IPS DF 6.9 (cell line): ENCODE measurements at regions not wholly inside any gene's neighbourhood (a gene's known extent, or its start where the extent isn't known, plus 50 kb on each side); places are given as distances from the start of the nearest gene placed in this dataset.

Source experiments
- DNase-seq: peaks from one replicate; pipeline ENCODE4 v3.0.0-alpha.2; 2013; ENCODE audit warnings: low read depth, low spot score
- H3K27ac ChIP-seq: one replicate; pipeline ENCODE4 v1.5.1; 2013; ENCODE audit warnings: low read length, control low read depth
- H3K27me3 ChIP-seq: 2 replicates; pipeline ENCODE4 v1.6.1; 2013; ENCODE audit warnings: mild to moderate bottlenecking, low read length; ENCODE audit not compliant: control insufficient read depth, insufficient read depth
- H3K36me3 ChIP-seq: 2 replicates; pipeline ENCODE4 v1.6.1; 2013; ENCODE audit warnings: low read length; ENCODE audit not compliant: control insufficient read depth, insufficient read depth
- H3K4me1 ChIP-seq: 2 replicates; pipeline ENCODE4 v1.6.1; 2013; ENCODE audit warnings: low read length; ENCODE audit not compliant: control insufficient read depth, insufficient read depth
- H3K4me3 ChIP-seq: 2 replicates; pipeline ENCODE4 v1.5.1; 2013; ENCODE audit warnings: mild to moderate bottlenecking, low read length
- H3K9me3 ChIP-seq: 2 replicates; pipeline ENCODE4 v1.6.1; 2013; ENCODE audit warnings: low read length, inconsistent platforms; ENCODE audit not compliant: control insufficient read depth, insufficient read depth
- WGBS: extraction: QIAGEN DNeasy Blood & Tissue Kit; methylation state at CpG from one replicate; pipeline ENCODE4 v1.1.7; 2013; ENCODE audit warnings: mixed read lengths, missing lambda C conversion rate; ENCODE audit not compliant: insufficient read length, insufficient coverage; 5-methylcytosine and 5-hydroxymethylcytosine counted together

- H3K4me3 ChIP-seq: no peak overlapping the region
- H3K27me3 ChIP-seq: no peaks in the 10 kb centered on the region
- peaks cover 1% of the 10 kb centered on the region; the same call in 1 of the 2 replicates for H3K4me1 ChIP-seq
- no peaks in the 10 kb centered on the region for H3K9me3 ChIP-seq
- no peak overlapping the region for H3K27ac ChIP-seq
- no peak for DNase-seq
- WGBS: no CpG with 5 or more reads among the region's 2 CpGs
- H3K36me3 ChIP-seq: no peaks in the 10 kb centered on the region
Measured at GRCh38 chr10:43960135-43960415, 311.4 kb upstream of the ZNF32 start.

DNA sequence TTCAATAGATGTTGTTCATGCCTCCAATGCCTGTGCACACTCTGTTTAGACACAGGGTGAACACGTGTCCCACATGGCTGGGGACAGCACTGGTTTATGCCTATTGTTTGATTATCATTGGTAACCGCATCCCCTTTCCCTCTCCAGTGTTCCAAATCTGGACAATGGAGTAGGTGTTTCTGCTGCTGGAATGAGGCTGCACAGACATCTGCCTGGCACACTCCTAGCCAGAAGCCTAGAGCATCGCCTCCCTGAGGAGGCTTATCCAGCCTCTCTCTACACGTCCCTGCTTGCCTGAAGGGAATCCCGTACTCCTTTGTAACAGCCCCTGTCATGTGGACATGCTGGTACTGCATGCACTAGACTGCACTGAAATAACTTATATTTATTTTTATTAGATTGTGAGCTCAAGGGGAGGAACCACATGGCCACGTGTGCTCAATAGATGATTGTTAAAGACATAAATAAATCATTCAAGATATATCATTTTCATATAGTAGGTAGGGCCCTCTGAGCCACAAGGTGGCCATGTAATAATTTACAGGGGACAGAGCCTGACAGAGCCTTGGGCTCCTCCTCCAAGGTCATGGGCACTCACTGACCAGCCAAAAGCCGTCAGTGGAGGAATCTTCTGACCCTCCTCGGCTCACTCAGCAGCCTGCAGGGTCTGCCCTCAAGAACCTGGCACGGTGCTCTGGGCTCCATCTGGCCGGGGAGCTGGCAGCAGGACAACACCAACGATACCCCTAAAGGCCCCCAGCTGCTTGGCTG is 310.9 kb upstream of the ZNF32 start:
- Histone ChIP-seq H3K27me3 (no peaks in the 10 kb centered on the region), H3K36me3 (no peaks in the 10 kb centered on the region), H3K9me3 (no peaks in the 10 kb centered on the region), H3K4me3 (no peak overlapping the region), H3K4me1 (peaks cover 6% of the 10 kb centered on the region; the same call in 1 of the 2 replicates), H3K27ac (no peak overlapping the region)
- no peak for DNase-seq
- WGBS: no CpG with 5 or more reads among the region's 11 CpGs

DNA sequence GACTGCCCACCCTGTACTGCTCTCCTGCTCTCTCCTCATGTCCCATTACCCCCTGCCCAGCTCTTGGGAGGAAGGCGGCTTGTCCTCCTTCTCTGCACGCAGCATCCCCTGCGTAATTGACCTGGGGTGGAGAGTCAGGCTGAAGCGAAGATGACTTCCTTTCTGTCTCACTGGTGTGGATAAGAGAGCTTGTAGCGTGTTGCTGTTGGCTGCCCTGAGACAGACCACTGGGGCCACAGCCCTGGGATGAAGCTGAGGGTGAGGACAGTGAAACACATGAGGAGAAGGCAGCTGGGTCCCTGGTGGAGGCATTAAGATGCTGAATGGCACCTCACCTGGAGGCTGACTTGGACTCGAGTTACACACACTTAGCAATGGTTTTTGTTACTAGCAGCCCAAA is 310.3 kb upstream of the ZNF32 start:
- Histone ChIP-seq H3K36me3 (no peaks in the 10 kb centered on the region), H3K27ac (no peak overlapping the region), H3K27me3 (no peaks in the 10 kb centered on the region), H3K4me1 (peaks cover 6% of the 10 kb centered on the region; the same call in 1 of the 2 replicates), H3K9me3 (no peaks in the 10 kb centered on the region), H3K4me3 (no peak overlapping the region)
- WGBS: no CpG with 5 or more reads among the region's 6 CpGs
- no peak for DNase-seq

- H3K27me3 ChIP-seq: no peaks in the 10 kb centered on the region; the same call in 1 of the 2 replicates
- H3K9me3 ChIP-seq: no peaks in the 10 kb centered on the region
- no peaks in the 10 kb centered on the region for H3K36me3 ChIP-seq
- H3K27ac ChIP-seq: no peak overlapping the region
- DNase-seq: no peak
- no CpG with 5 or more reads among the region's 6 CpGs for WGBS
- H3K4me1 ChIP-seq: peaks cover 6% of the 10 kb centered on the region; the same call in 1 of the 2 replicates
- no peak overlapping the region for H3K4me3 ChIP-seq
Measured at GRCh38 chr10:43958071-43958432, 309.4 kb upstream of the ZNF32 start.

DNA sequence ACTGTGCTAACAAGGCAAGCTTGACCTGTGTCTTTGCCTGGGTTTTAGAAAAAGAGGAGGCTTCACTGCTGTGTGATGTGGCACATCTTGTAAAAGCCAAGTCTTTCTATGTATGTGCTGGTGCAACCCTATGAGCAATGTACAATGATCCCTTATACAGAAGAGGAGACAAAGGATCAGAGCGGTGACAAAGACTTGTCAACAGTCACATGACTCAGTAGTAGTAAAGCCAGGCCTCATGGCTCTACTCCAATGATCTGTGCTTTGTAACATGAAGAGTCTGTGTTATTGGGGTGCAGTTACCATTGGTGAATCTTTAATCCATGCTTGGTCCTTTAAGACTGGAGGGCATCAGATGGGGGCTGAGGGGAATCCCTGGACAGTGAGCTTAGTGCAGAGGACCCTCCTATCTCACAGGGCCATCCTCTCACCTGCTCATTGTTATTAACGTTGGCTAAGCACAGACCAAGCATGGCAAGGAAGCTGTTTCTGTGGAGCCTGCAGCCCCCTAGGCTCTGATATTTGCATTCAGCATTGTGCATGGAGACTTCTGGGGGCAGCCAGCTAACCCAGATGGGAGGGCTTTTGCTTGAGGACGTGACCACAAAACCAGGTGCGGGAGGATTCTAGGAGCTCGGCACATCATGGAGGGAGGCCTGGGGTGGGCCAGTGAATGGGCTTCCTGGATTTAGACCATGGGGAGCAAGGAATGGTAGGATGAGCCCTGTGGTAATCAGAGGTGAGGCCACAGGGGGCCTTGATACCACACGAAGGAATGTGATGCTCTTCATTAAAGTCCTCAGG is 308.8 kb upstream of the ZNF32 start:
- Histone ChIP-seq H3K36me3 (no peaks in the 10 kb centered on the region), H3K27me3 (no peaks in the 10 kb centered on the region; the same call in 1 of the 2 replicates), H3K4me1 (peaks cover 6% of the 10 kb centered on the region; the same call in 1 of the 2 replicates), H3K4me3 (no peak overlapping the region), H3K9me3 (no peaks in the 10 kb centered on the region), H3K27ac (no peak overlapping the region)
- no peak for DNase-seq
- WGBS: no CpG with 5 or more reads among the region's 6 CpGs

DNA sequence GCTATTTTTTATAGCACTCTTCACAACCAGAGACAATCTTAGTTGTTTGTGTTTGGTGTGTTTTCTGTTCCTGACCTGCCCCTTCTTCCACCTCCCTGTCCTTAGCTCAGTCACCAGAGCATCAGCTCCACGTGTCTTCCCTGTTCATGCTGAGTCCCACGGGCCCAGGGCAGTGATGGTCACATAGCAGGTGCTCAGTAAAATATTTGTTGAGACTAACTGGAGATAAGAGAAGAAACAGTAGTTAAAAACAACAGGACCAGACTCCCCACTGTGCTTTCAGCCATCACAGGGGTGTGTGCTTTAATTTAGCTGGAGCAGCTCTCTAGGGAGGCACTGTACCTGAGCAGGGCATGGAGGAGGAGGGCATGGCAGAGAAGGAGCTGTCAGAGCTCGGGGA is 307.3 kb upstream of the ZNF32 start:
- H3K36me3 ChIP-seq: no peaks in the 10 kb centered on the region
- no peak overlapping the region for H3K4me3 ChIP-seq
- H3K9me3 ChIP-seq: no peaks in the 10 kb centered on the region
- H3K27me3 ChIP-seq: no peaks in the 10 kb centered on the region; the same call in 1 of the 2 replicates
- no peak for DNase-seq
- no peak overlapping the region for H3K27ac ChIP-seq
- peaks cover 6% of the 10 kb centered on the region; the same call in 1 of the 2 replicates for H3K4me1 ChIP-seq
- WGBS: no CpG with 5 or more reads among the region's 3 CpGs

- no peaks in the 10 kb centered on the region for H3K9me3 ChIP-seq
- no peak overlapping the region for H3K4me3 ChIP-seq
- no peaks in the 10 kb centered on the region; the same call in 1 of the 2 replicates for H3K27me3 ChIP-seq
- DNase-seq: no peak
- no peak overlapping the region for H3K27ac ChIP-seq
- WGBS: no CpG with 5 or more reads among the region's 5 CpGs
- H3K4me1 ChIP-seq: peaks cover 6% of the 10 kb centered on the region; the same call in 1 of the 2 replicates
- no peaks in the 10 kb centered on the region for H3K36me3 ChIP-seq
Measured at GRCh38 chr10:43955002-43955596, 306.4 kb upstream of the ZNF32 start.

DNA sequence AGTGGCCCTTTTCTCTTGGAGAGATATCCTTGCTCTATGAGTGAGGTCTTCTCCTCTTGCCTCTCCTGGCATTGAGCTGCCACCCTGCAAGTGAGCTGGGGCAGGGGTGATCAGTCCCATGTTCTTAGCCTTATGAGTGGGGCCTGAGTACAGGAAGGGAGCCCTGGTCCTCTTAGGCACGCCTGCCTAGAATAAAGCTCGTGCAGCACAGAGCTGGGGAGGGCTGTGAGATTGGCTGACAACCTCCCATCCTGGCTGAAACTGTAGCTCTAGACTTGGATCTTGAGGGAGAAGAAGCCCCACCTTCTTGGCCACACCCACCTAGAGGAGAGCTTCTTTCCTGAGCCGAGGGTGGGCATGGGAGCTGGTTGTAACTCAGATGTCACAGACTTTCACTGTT is 305.0 kb upstream of the ZNF32 start:
- Histone ChIP-seq H3K4me1 (peaks cover 6% of the 10 kb centered on the region; the same call in 1 of the 2 replicates), H3K27me3 (no peaks in the 10 kb centered on the region; the same call in 1 of the 2 replicates), H3K9me3 (no peaks in the 10 kb centered on the region), H3K4me3 (no peak overlapping the region), H3K36me3 (no peaks in the 10 kb centered on the region), H3K27ac (no peak overlapping the region)
- WGBS: no CpG with 5 or more reads among the region's 3 CpGs
- no peak for DNase-seq

DNA sequence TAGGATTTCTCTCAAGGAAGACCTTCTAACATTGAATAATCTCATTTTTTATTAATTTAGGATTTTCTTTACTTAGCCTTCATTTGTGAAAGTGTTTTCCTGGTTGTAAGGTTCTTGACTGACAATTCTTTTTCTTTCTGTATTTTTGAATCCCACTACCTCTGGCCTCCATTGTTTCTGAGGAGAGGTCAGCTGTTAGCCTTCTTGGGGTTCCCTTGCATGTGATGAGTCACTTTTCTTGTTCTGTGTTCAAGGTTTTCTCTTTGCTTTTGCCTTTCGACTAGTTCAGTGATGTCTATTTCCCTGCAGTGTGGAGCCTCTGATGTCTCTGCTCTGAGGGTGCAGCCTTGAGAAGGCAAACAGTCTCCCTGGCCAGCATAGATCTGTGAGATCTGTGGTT is 304.1 kb upstream of the ZNF32 start:
- H3K4me3 ChIP-seq: no peak overlapping the region
- no peaks in the 10 kb centered on the region for H3K36me3 ChIP-seq
- no peak for DNase-seq
- no peaks in the 10 kb centered on the region for H3K9me3 ChIP-seq
- no peak overlapping the region for H3K27ac ChIP-seq
- H3K4me1 ChIP-seq: peaks cover 6% of the 10 kb centered on the region; the same call in 1 of the 2 replicates
- no CpG with 5 or more reads among the region's 1 CpG for whole genome bisulfite sequencing
- H3K27me3 ChIP-seq: no peaks in the 10 kb centered on the region; the same call in 1 of the 2 replicates

DNA sequence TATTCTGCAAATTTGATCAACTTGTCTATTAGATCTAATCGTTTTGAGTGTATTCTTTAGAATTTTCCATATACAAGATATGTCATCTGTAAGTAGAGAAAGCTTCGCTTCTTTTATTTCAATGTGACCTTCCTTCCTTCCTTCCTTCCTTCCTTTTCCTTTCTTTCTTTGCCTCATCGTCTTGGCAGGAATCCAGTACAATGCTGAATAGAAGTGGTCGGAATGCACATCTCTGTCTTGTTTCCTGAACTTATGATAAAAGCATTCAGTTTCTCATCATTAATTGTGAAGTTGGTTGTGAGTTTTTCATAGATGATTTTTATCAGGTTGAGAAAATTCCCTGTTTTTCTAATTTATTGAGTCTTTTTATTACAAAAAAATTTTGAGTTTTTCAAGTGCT is 300.7 kb upstream of the ZNF32 start:
- DNase-seq: no peak
- WGBS: no CpG with 5 or more reads among the region's 4 CpGs
- Histone ChIP-seq H3K4me3 (no peak overlapping the region), H3K36me3 (no peaks in the 10 kb centered on the region), H3K27me3 (no peaks in the 10 kb centered on the region; the same call in 1 of the 2 replicates), H3K9me3 (no peaks in the 10 kb centered on the region), H3K4me1 (no peaks in the 10 kb centered on the region), H3K27ac (no peak overlapping the region)
